ENCODE measurements at regions not wholly inside any gene's neighbourhood (a gene's known extent, or its start where the extent isn't known, plus 50 kb on each side); places are given as distances from the start of the nearest gene placed in this dataset.
"Not testable (repeated sequence)": the region's sequence is repeated elsewhere in the genome, so short reads cannot be mapped to it uniquely, and the experiment has no call there.

- no peak for DNase-seq (ENCODE audit: low read depth, low spot score)
- H3K4me3 ChIP-seq (ENCODE audit: low read length) = no peak overlapping the region
- H3K36me3 ChIP-seq (ENCODE audit: control insufficient read depth, insufficient read depth, low read length) = no peaks in the 10 kb centered on the region
- H3K9me3 ChIP-seq (ENCODE audit: control insufficient read depth, insufficient read depth, low read length) = no peaks in the 10 kb centered on the region
- no peaks in the 10 kb centered on the region for H3K4me1 ChIP-seq (ENCODE audit: control insufficient read depth, insufficient read depth, low read length)
- H3K27ac ChIP-seq (ENCODE audit: low read length) = no peak overlapping the region
- no peaks in the 10 kb centered on the region for H3K27me3 ChIP-seq (ENCODE audit: control insufficient read depth, insufficient read depth, low read length)
These were observed 268.3 kb upstream of the POGK start for GRCh38 chr1:166570954-166571353.

GRCh38 chr1:166573199-166573598 lies 266.1 kb upstream of the POGK start:
- no CpG with 5 or more reads among the region's 1 CpG for WGBS (ENCODE audit: insufficient coverage, insufficient read length)
- H3K27me3 ChIP-seq (ENCODE audit: control insufficient read depth, insufficient read depth, low read length) = no peaks in the 10 kb centered on the region

DNA sequence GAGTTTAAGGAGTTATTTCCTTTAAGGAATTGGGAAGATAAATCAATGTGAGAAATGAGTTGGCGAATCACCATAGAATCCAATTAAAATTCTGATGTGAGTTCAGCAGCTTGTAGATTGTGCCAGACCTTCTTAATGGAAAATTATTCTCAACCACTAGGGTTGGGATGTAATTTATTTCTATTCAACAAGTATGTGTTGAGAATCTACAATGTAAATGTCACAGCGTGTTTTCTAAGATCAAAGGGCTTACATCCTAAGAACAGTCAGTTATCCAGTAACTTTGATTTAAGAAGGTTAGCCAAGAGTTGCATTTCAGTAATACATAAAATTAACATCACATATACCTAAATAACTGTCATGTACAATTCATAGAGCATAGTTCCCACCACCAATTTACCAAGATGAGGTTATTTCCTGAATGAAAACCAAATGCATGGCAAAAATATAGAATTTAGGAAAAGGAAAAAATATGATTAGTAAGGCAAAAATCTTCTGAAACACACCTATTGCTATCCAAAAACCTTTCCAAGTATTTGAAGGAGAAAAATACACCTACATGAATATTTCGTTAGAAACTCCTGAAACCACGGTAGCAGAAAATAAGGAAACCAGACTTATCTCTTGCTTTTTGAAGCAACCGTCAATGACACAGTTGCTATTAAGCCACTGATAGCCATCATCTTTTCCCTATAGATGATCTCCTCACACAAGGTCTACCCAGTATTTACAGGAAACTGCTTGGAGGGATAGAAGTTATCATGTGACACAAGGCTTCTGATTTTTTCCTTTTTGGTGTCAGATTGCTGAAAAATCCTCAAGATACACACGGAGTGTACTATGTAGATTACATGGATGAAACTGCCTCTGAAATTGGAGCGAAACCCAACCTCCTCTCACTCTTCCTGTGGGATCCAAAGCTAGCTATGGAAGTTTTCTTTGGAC lies 259.4 kb upstream of the POGK start:
- H3K27ac ChIP-seq (ENCODE audit: low read length) = no peak overlapping the region
- no peaks in the 10 kb centered on the region for H3K27me3 ChIP-seq (ENCODE audit: control insufficient read depth, insufficient read depth, low read length)
- no peaks in the 10 kb centered on the region for H3K4me1 ChIP-seq (ENCODE audit: control insufficient read depth, insufficient read depth, low read length)
- WGBS (ENCODE audit: insufficient coverage, insufficient read length) = no CpG with 5 or more reads among the region's 7 CpGs
- H3K4me3 ChIP-seq (ENCODE audit: low read length) = no peak overlapping the region
- DNase-seq (ENCODE audit: low read depth, low spot score) = no peak
- no peaks in the 10 kb centered on the region for H3K36me3 ChIP-seq (ENCODE audit: control insufficient read depth, insufficient read depth, low read length)
- H3K9me3 ChIP-seq (ENCODE audit: control insufficient read depth, insufficient read depth, low read length) = no peaks in the 10 kb centered on the region

More at GRCh38 chr1:166573199-166573598, 266.1 kb upstream of the POGK start:
- Histone ChIP-seq H3K4me3 (ENCODE audit: low read length) (no peak overlapping the region), H3K9me3 (ENCODE audit: control insufficient read depth, insufficient read depth, low read length) (no peaks in the 10 kb centered on the region), H3K4me1 (ENCODE audit: control insufficient read depth, insufficient read depth, low read length) (no peaks in the 10 kb centered on the region), H3K27ac (ENCODE audit: low read length) (no peak overlapping the region), H3K36me3 (ENCODE audit: control insufficient read depth, insufficient read depth, low read length) (no peaks in the 10 kb centered on the region)
- DNase-seq (ENCODE audit: low read depth, low spot score) = no peak

DNA sequence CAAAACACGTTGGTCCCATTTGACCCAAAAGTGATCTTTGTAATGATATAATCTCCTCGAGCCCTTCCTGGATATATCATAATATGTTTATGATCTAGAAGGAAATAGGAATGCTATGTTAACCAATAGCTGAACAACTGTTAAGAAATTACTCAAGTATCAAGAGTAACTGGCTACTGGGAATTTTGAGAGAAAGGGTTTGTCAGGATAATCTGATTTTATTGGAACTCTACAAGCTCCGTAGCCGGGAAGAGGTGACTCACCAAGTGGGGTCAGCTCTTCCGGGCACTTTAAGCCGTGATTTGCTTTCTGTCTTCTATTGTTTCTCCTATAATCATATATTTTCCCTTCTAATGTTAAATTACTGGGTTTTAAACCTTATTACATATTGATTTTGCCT lies 250.5 kb upstream of the POGK start:
- Histone ChIP-seq H3K4me1 (ENCODE audit: control insufficient read depth, insufficient read depth, low read length) (no peaks in the 10 kb centered on the region), H3K27ac (ENCODE audit: low read length) (no peak overlapping the region), H3K9me3 (ENCODE audit: control insufficient read depth, insufficient read depth, low read length) (no peaks in the 10 kb centered on the region), H3K27me3 (ENCODE audit: control insufficient read depth, insufficient read depth, low read length) (no peaks in the 10 kb centered on the region), H3K4me3 (ENCODE audit: low read length) (no peak overlapping the region), H3K36me3 (ENCODE audit: control insufficient read depth, insufficient read depth, low read length) (no peaks in the 10 kb centered on the region)
- WGBS (ENCODE audit: insufficient coverage, insufficient read length) = no CpG with 5 or more reads among the region's 6 CpGs
- no peak for DNase-seq (ENCODE audit: low read depth, low spot score)

- no CpG with 5 or more reads among the region's 2 CpGs for WGBS (ENCODE audit: insufficient coverage, insufficient read length)
- Histone ChIP-seq H3K4me1 (ENCODE audit: control insufficient read depth, insufficient read depth, low read length) (no peaks in the 10 kb centered on the region), H3K4me3 (ENCODE audit: low read length) (no peak overlapping the region), H3K27me3 (ENCODE audit: control insufficient read depth, insufficient read depth, low read length) (no peaks in the 10 kb centered on the region), H3K36me3 (ENCODE audit: control insufficient read depth, insufficient read depth, low read length) (no peaks in the 10 kb centered on the region), H3K27ac (ENCODE audit: low read length) (no peak overlapping the region), H3K9me3 (ENCODE audit: control insufficient read depth, insufficient read depth, low read length) (no peaks in the 10 kb centered on the region)
- no peak for DNase-seq (ENCODE audit: low read depth, low spot score)
These were observed 249.1 kb upstream of the POGK start for GRCh38 chr1:166590161-166590560.

DNA sequence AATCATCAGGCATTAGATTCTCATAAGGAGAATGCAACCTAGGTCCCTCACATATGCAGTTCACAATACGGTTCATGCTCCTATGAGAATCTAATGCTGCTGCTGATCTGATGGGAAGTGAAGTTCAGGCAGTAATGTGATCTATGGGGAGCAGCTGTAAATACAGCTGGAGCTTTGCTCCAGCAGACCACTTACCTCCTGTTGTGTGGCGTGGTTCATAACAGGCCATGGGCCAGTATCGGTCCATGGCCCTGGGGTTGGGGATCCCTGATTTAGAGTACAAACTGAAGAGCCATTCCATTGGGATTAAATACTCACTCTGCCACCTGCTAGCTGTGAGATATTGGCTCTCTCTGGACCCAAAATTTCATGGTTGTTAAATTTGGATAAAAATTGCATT lies 244.6 kb upstream of the POGK start:
- no peak overlapping the region for H3K4me3 ChIP-seq (ENCODE audit: low read length)
- H3K27me3 ChIP-seq (ENCODE audit: control insufficient read depth, insufficient read depth, low read length) = no peaks in the 10 kb centered on the region
- H3K4me1 ChIP-seq (ENCODE audit: control insufficient read depth, insufficient read depth, low read length) = no peaks in the 10 kb centered on the region
- no peaks in the 10 kb centered on the region for H3K36me3 ChIP-seq (ENCODE audit: control insufficient read depth, insufficient read depth, low read length)
- DNase-seq (ENCODE audit: low read depth, low spot score) = no peak
- no CpG with 5 or more reads among the region's 3 CpGs for WGBS (ENCODE audit: insufficient coverage, insufficient read length)
- no peak overlapping the region for H3K27ac ChIP-seq (ENCODE audit: low read length)
- no peaks in the 10 kb centered on the region for H3K9me3 ChIP-seq (ENCODE audit: control insufficient read depth, insufficient read depth, low read length)

DNA sequence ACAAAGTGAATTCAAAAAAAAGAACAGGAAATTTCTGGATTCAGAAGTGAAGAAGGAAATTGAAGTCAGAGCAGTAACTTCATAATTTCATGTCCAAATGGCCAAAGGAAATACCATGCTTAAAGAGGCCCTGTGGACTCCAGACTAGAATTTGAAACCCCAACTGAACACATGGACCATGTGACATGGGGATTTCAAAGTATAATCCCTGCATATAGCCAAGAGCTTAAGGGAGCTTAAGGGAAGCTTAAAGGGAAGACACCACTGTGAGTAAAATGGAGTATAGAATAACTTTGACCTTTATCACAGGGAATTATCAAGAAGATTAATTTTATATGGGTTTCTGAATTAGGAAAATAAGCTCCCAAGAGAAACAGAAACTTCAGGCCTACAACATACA lies 241.8 kb upstream of the POGK start:
- no peak overlapping the region for H3K27ac ChIP-seq (ENCODE audit: low read length)
- H3K4me3 ChIP-seq (ENCODE audit: low read length) = no peak overlapping the region
- H3K36me3 ChIP-seq (ENCODE audit: control insufficient read depth, insufficient read depth, low read length) = no peaks in the 10 kb centered on the region
- no peaks in the 10 kb centered on the region for H3K9me3 ChIP-seq (ENCODE audit: control insufficient read depth, insufficient read depth, low read length)
- H3K27me3 ChIP-seq (ENCODE audit: control insufficient read depth, insufficient read depth, low read length) = no peaks in the 10 kb centered on the region
- no peak for DNase-seq (ENCODE audit: low read depth, low spot score)
- no peaks in the 10 kb centered on the region for H3K4me1 ChIP-seq (ENCODE audit: control insufficient read depth, insufficient read depth, low read length)

DNA sequence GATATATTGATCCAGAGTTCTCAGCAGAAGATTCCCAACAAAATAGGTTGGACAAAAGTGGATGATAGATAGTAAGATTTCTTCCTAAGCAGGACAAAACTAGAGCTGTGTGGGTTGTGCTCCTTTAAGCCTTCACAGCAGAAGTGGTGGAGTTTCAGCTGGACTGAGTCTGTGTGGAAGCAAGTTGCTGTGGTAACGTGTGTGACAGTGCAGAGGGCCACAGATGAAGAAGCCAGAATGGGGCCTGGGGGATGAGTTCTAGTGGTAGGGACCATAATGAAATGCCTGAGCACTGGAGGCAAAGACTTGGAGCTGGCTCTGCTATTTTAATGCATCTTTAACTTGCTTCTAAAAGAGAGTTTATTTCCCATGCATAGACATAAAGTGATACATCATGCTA lies 238.7 kb upstream of the POGK start:
- H3K4me3 ChIP-seq (ENCODE audit: low read length) = no peak overlapping the region
- H3K27me3 ChIP-seq (ENCODE audit: control insufficient read depth, insufficient read depth, low read length) = no peaks in the 10 kb centered on the region
- H3K36me3 ChIP-seq (ENCODE audit: control insufficient read depth, insufficient read depth, low read length) = no peaks in the 10 kb centered on the region
- H3K9me3 ChIP-seq (ENCODE audit: control insufficient read depth, insufficient read depth, low read length) = no peaks in the 10 kb centered on the region
- H3K27ac ChIP-seq (ENCODE audit: low read length) = no peak overlapping the region
- H3K4me1 ChIP-seq (ENCODE audit: control insufficient read depth, insufficient read depth, low read length) = no peaks in the 10 kb centered on the region
- DNase-seq (ENCODE audit: low read depth, low spot score) = no peak
- no CpG with 5 or more reads among the region's 1 CpG for WGBS (ENCODE audit: insufficient coverage, insufficient read length)

- DNase-seq (ENCODE audit: low read depth, low spot score) = no peak
- no peaks in the 10 kb centered on the region for H3K4me1 ChIP-seq (ENCODE audit: control insufficient read depth, insufficient read depth, low read length)
- H3K4me3 ChIP-seq (ENCODE audit: low read length) = no peak overlapping the region
- no CpG with 5 or more reads among the region's 5 CpGs for WGBS (ENCODE audit: insufficient coverage, insufficient read length)
- H3K36me3 ChIP-seq (ENCODE audit: control insufficient read depth, insufficient read depth, low read length) = no peaks in the 10 kb centered on the region
- H3K27me3 ChIP-seq (ENCODE audit: control insufficient read depth, insufficient read depth, low read length) = no peaks in the 10 kb centered on the region
- H3K9me3 ChIP-seq (ENCODE audit: control insufficient read depth, insufficient read depth, low read length) = no peaks in the 10 kb centered on the region
- no peak overlapping the region for H3K27ac ChIP-seq (ENCODE audit: low read length)
These were observed 237.5 kb upstream of the POGK start for GRCh38 chr1:166601650-166602278.

GRCh38 chr1:166602801-166603200 lies 236.5 kb upstream of the POGK start:
- H3K9me3 ChIP-seq (ENCODE audit: control insufficient read depth, insufficient read depth, low read length); H3K4me1 ChIP-seq (ENCODE audit: control insufficient read depth, insufficient read depth, low read length); H3K4me3 ChIP-seq (ENCODE audit: low read length); H3K27ac ChIP-seq (ENCODE audit: low read length); H3K36me3 ChIP-seq (ENCODE audit: control insufficient read depth, insufficient read depth, low read length); DNase-seq (ENCODE audit: low read depth, low spot score); H3K27me3 ChIP-seq (ENCODE audit: control insufficient read depth, insufficient read depth, low read length): not testable (repeated sequence)
- no CpG with 5 or more reads among the region's 3 CpGs for WGBS (ENCODE audit: insufficient coverage, insufficient read length)

- Histone ChIP-seq H3K4me3 (ENCODE audit: low read length) (no peak overlapping the region), H3K27me3 (ENCODE audit: control insufficient read depth, insufficient read depth, low read length) (no peaks in the 10 kb centered on the region), H3K4me1 (ENCODE audit: control insufficient read depth, insufficient read depth, low read length) (no peaks in the 10 kb centered on the region), H3K27ac (ENCODE audit: low read length) (no peak overlapping the region), H3K36me3 (ENCODE audit: control insufficient read depth, insufficient read depth, low read length) (no peaks in the 10 kb centered on the region), H3K9me3 (ENCODE audit: control insufficient read depth, insufficient read depth, low read length) (no peaks in the 10 kb centered on the region)
- no peak for DNase-seq (ENCODE audit: low read depth, low spot score)
- no CpG with 5 or more reads among the region's 5 CpGs for WGBS (ENCODE audit: insufficient coverage, insufficient read length)
These were observed 236.0 kb upstream of the POGK start for GRCh38 chr1:166603296-166603695.
